ENCODE measurements at regions not wholly inside any gene's neighbourhood (a gene's known extent, or its start where the extent isn't known, plus 50 kb on each side); places are given as distances from the start of the nearest gene placed in this dataset.

GRCh38 chr9:106532306-106533015 lies 330.5 kb upstream of the ZNF462 start:
- H3K36me3 ChIP-seq = no peaks in the 10 kb centered on the region
- H3K4me1 ChIP-seq = 0 out of 2 replicates have a peak, but pooled peaks cover 11% of the 10 kb centered on the region
- no peaks in the 10 kb centered on the region for H3K27me3 ChIP-seq
- no peak overlapping the region for H3K9ac ChIP-seq
- no peak overlapping the region for H3K4me3 ChIP-seq
- H3K4me2 ChIP-seq = no peak overlapping the region
- no peaks in the 10 kb centered on the region for H3K9me3 ChIP-seq
- no peak overlapping the region for H3K27ac ChIP-seq
- no peaks in the 10 kb centered on the region for H4K20me1 ChIP-seq
- no peak for TF ChIP-seq Cebpa-rat (IDR thresholded peaks at IDR 0.05)

GRCh38 chr9:106534800-106535199 lies 328.2 kb upstream of the ZNF462 start:
- no peak overlapping the region for H3K27ac ChIP-seq
- H3K36me3 ChIP-seq = no peaks in the 10 kb centered on the region
- H3K9me3 ChIP-seq = no peaks in the 10 kb centered on the region
- no peaks in the 10 kb centered on the region for H4K20me1 ChIP-seq
- H3K27me3 ChIP-seq = no peaks in the 10 kb centered on the region
- no peak overlapping the region for H3K4me2 ChIP-seq
- TF ChIP-seq Cebpa-rat (IDR thresholded peaks at IDR 0.05) = no peak
- no peak overlapping the region for H3K4me3 ChIP-seq
- 0 out of 2 replicates have a peak, but pooled peaks cover 11% of the 10 kb centered on the region for H3K4me1 ChIP-seq
- no peak overlapping the region for H3K9ac ChIP-seq

GRCh38 chr9:106535439-106535838 lies 327.5 kb upstream of the ZNF462 start:
- H3K4me2 ChIP-seq = no peak overlapping the region
- no peaks in the 10 kb centered on the region for H3K36me3 ChIP-seq
- H4K20me1 ChIP-seq = no peaks in the 10 kb centered on the region
- H3K4me3 ChIP-seq = no peak overlapping the region
- H3K9me3 ChIP-seq = no peaks in the 10 kb centered on the region
- H3K27me3 ChIP-seq = no peaks in the 10 kb centered on the region
- no peak overlapping the region for H3K27ac ChIP-seq
- no peak for TF ChIP-seq Cebpa-rat (IDR thresholded peaks at IDR 0.05)
- 0 out of 2 replicates have a peak, but pooled peaks cover 11% of the 10 kb centered on the region for H3K4me1 ChIP-seq
- H3K9ac ChIP-seq = no peak overlapping the region

GRCh38 chr9:106557996-106558667 lies 304.8 kb upstream of the ZNF462 start:
- no peak overlapping the region for H3K4me2 ChIP-seq
- no peaks in the 10 kb centered on the region for H3K4me1 ChIP-seq
- no peaks in the 10 kb centered on the region for H3K36me3 ChIP-seq
- H3K4me3 ChIP-seq = no peak overlapping the region
- no peaks in the 10 kb centered on the region for H4K20me1 ChIP-seq
- peaks cover 8% of the 10 kb centered on the region; the same call in 1 of the 2 replicates for H3K9me3 ChIP-seq
- H3K27ac ChIP-seq = no peak overlapping the region
- TF ChIP-seq Cebpa-rat (IDR thresholded peaks at IDR 0.05) = no peak
- H3K27me3 ChIP-seq = no peaks in the 10 kb centered on the region
- no peak overlapping the region for H3K9ac ChIP-seq

- Histone ChIP-seq H4K20me1 (no peaks in the 10 kb centered on the region), H3K4me1 (no peaks in the 10 kb centered on the region), H3K4me2 (no peak overlapping the region), H3K27ac (no peak overlapping the region), H3K9me3 (no peaks in the 10 kb centered on the region), H3K36me3 (no peaks in the 10 kb centered on the region), H3K4me3 (no peak overlapping the region), H3K27me3 (no peaks in the 10 kb centered on the region), H3K9ac (no peak overlapping the region)
- no peak for TF ChIP-seq Cebpa-rat (IDR thresholded peaks at IDR 0.05)
Observed at GRCh38 chr9:106560540-106560939, 302.4 kb upstream of the ZNF462 start.

- no peak overlapping the region for H3K9ac ChIP-seq
- H3K4me3 ChIP-seq = no peak overlapping the region
- H3K9me3 ChIP-seq = peaks cover 18% of the 10 kb centered on the region
- no peaks in the 10 kb centered on the region for H3K27me3 ChIP-seq
- no peaks in the 10 kb centered on the region for H4K20me1 ChIP-seq
- no peak for TF ChIP-seq Cebpa-rat (IDR thresholded peaks at IDR 0.05)
- H3K4me2 ChIP-seq = no peak overlapping the region
- no peak overlapping the region for H3K27ac ChIP-seq
- no peaks in the 10 kb centered on the region for H3K36me3 ChIP-seq
- no peaks in the 10 kb centered on the region for H3K4me1 ChIP-seq
Observed at GRCh38 chr9:106575823-106576222, 287.1 kb upstream of the ZNF462 start.

GRCh38 chr9:106576232-106576760 lies 286.7 kb upstream of the ZNF462 start:
- H3K27ac ChIP-seq = no peak overlapping the region
- H4K20me1 ChIP-seq = no peaks in the 10 kb centered on the region
- no peak overlapping the region for H3K4me2 ChIP-seq
- H3K27me3 ChIP-seq = no peaks in the 10 kb centered on the region
- H3K4me1 ChIP-seq = no peaks in the 10 kb centered on the region
- no peak overlapping the region for H3K9ac ChIP-seq
- peaks cover 18% of the 10 kb centered on the region for H3K9me3 ChIP-seq
- H3K36me3 ChIP-seq = no peaks in the 10 kb centered on the region
- no peak for TF ChIP-seq Cebpa-rat (IDR thresholded peaks at IDR 0.05)
- H3K4me3 ChIP-seq = no peak overlapping the region

GRCh38 chr9:106577121-106577520 lies 285.8 kb upstream of the ZNF462 start:
- Histone ChIP-seq H3K9me3 (peaks cover 18% of the 10 kb centered on the region), H3K4me2 (no peak overlapping the region), H3K4me3 (no peak overlapping the region), H3K4me1 (no peaks in the 10 kb centered on the region), H3K36me3 (no peaks in the 10 kb centered on the region), H3K9ac (no peak overlapping the region), H3K27ac (no peak overlapping the region), H4K20me1 (no peaks in the 10 kb centered on the region), H3K27me3 (no peaks in the 10 kb centered on the region)
- no peak for TF ChIP-seq Cebpa-rat (IDR thresholded peaks at IDR 0.05)

- H3K27me3 ChIP-seq = no peaks in the 10 kb centered on the region
- no peak overlapping the region for H3K27ac ChIP-seq
- no peaks in the 10 kb centered on the region for H4K20me1 ChIP-seq
- no peak for TF ChIP-seq Cebpa-rat (IDR thresholded peaks at IDR 0.05)
- H3K9ac ChIP-seq = no peak overlapping the region
- peaks cover 18% of the 10 kb centered on the region for H3K9me3 ChIP-seq
- H3K4me2 ChIP-seq = no peak overlapping the region
- H3K4me3 ChIP-seq = no peak overlapping the region
- H3K4me1 ChIP-seq = no peaks in the 10 kb centered on the region
- no peaks in the 10 kb centered on the region for H3K36me3 ChIP-seq
Observed at GRCh38 chr9:106580546-106580945, 282.4 kb upstream of the ZNF462 start.

- Histone ChIP-seq H3K4me3 (no peak overlapping the region), H3K9me3 (peaks cover 18% of the 10 kb centered on the region), H3K36me3 (no peaks in the 10 kb centered on the region), H3K27ac (no peak overlapping the region), H3K27me3 (no peaks in the 10 kb centered on the region), H4K20me1 (no peaks in the 10 kb centered on the region), H3K4me1 (no peaks in the 10 kb centered on the region), H3K9ac (no peak overlapping the region), H3K4me2 (no peak overlapping the region)
- no peak for TF ChIP-seq Cebpa-rat (IDR thresholded peaks at IDR 0.05)
Observed at GRCh38 chr9:106581973-106582372, 281.0 kb upstream of the ZNF462 start.
